K562 (cell line): ENCODE measurements at regions not wholly inside any gene's neighbourhood (a gene's known extent, or its start where the extent isn't known, plus 50 kb on each side); places are given as distances from the start of the nearest gene placed in this dataset.

Source experiments
- ATAC-seq: fragments of 200-7000 bp; cut with Tn5 transposase; 3 replicates; pipeline ENCODE4 v1.9.1; 2020; ENCODE audit warnings: moderate library complexity
- BruUV-seq: library from RNA; stranded (reverse); fragments of 400-500 nt; replicated peaks from 2 replicates; lab custom pipeline; 2021; lab: Mats Ljungman, UMichigan
- CTCF ChIA-PET: fragments of 300-600 bp; formaldehyde crosslinking; extraction: SDS; loops from one replicate; lab custom pipeline; 2021; ENCODE audit warnings: low intra/inter-chr PET ratio; lab: Yijun Ruan, JAX
- POLR2A ChIA-PET: fragments of 300-600, 350-650 bp; sonication (Branson Sonifier 250); formaldehyde crosslinking; extraction: SDS; loops from one replicate; lab custom pipeline; 2021; ENCODE audit warnings: antibody characterized with exemption, inconsistent platforms; lab: Yijun Ruan, JAX
- DNase-seq, 4 experiments: peaks; one replicate each; pipeline versions ENCODE4 v3.0.0 to v3.0.0-alpha.2; 2011 to 2018; ENCODE audit warnings: low spot score in 3 of 4, mixed read lengths in 3 of 4; ENCODE audit errors: extremely low read depth in 1 of 4
- FAIRE-seq: peaks from 2 replicates; lab custom pipeline; 2011; peaks lifted over from hg19 to GRCh38; lab: Jason Lieb, UNC
- H2AFZ ChIP-seq: 2 replicates; pipeline ENCODE4 v1.6.0; 2011; ENCODE audit warnings: low read depth, low read length, control low read depth, inconsistent platforms
- H3K27ac ChIP-seq: fragments of 200-600 bp; 3 replicates; pipeline ENCODE4 v1.8.0; 2011; ENCODE audit warnings: low read depth, mild to moderate bottlenecking, control low read depth, inconsistent platforms, low read length, moderate library complexity, mixed read lengths; ENCODE audit errors: extremely low read depth
- H3K27me3 ChIP-seq, 2 experiments: fragments of 300-600 bp in 1 of 2; 2 replicates in 1 of 2; 3 replicates in 1 of 2; pipeline versions ENCODE4 v1.6.0 to v1.8.0; 2011; ENCODE audit warnings: inconsistent platforms in 2 of 2, low read length in 2 of 2, mild to moderate bottlenecking in 1 of 2, mixed read lengths in 1 of 2, moderate library complexity in 1 of 2; ENCODE audit not compliant: control insufficient read depth in 2 of 2, insufficient read depth in 2 of 2
- H3K36me3 ChIP-seq: fragments of 300-600 bp; 3 replicates; pipeline ENCODE4 v1.8.0; 2011; ENCODE audit warnings: mild to moderate bottlenecking, low read length, inconsistent platforms; ENCODE audit not compliant: control insufficient read depth, insufficient read depth
- H3K4me1 ChIP-seq, 2 experiments: fragments of 200-600 bp in 1 of 2; replicated peaks in 1 of 2; 2 replicates in 1 of 2; 3 replicates in 1 of 2; pipeline versions ENCODE4 v1.5.1 to v1.8.0; 2011; ENCODE audit warnings: inconsistent platforms in 2 of 2, low read length in 2 of 2, mild to moderate bottlenecking in 1 of 2, mixed read lengths in 1 of 2, moderate library complexity in 1 of 2; ENCODE audit not compliant: control insufficient read depth in 2 of 2, insufficient read depth in 2 of 2
- H3K4me2 ChIP-seq: 2 replicates; pipeline ENCODE4 v1.6.1; 2011; ENCODE audit warnings: low read length, control low read depth, inconsistent platforms, mixed read lengths; ENCODE audit not compliant: insufficient read depth
- H3K4me3 ChIP-seq: fragments of 200-600 bp; sonication (generic), shearing (Covaris generic); 2 replicates; pipeline ENCODE4 v1.5.1; 2016; ENCODE audit warnings: control low read depth, inconsistent platforms
- H3K79me2 ChIP-seq: fragments of 200-600 bp; 3 replicates; pipeline ENCODE4 v1.8.0; 2011; ENCODE audit warnings: low read length, inconsistent platforms; ENCODE audit not compliant: control insufficient read depth, insufficient read depth
- H3K9ac ChIP-seq, 2 experiments: 2 replicates each; pipeline versions ENCODE4 v1.6.0 to v1.6.1; 2011; ENCODE audit warnings: low read depth in 2 of 2, low read length in 2 of 2, control low read depth in 1 of 2, inconsistent platforms in 1 of 2, mild to moderate bottlenecking in 1 of 2, mixed read lengths in 1 of 2; ENCODE audit not compliant: insufficient read depth in 1 of 2
- H3K9me1 ChIP-seq: one replicate; pipeline ENCODE4 v1.6.0; 2011; ENCODE audit warnings: inconsistent platforms, mild to moderate bottlenecking, low read length, moderate library complexity; ENCODE audit not compliant: control insufficient read depth, insufficient read depth
- H3K9me3 ChIP-seq: replicated peaks from 2 replicates; pipeline ENCODE4 v1.5.1; 2011; ENCODE audit warnings: low read depth, low read length, inconsistent platforms; ENCODE audit not compliant: control insufficient read depth, insufficient read depth
- H4K20me1 ChIP-seq: replicated peaks from 2 replicates; pipeline ENCODE4 v1.6.1; 2011; ENCODE audit warnings: low read length, inconsistent platforms, mixed read lengths; ENCODE audit not compliant: control insufficient read depth, insufficient read depth
- ASH1L ChIP-seq: fragments of 450-650 bp; IDR thresholded peaks from 2 replicates; pipeline ENCODE4 v1.6.1; 2018; ENCODE audit warnings: borderline replicate concordance, mild to moderate bottlenecking, low read depth; ENCODE audit not compliant: partially characterized antibody
- CBFB ChIP-seq: sonication (generic); formaldehyde crosslinking; IDR thresholded peaks from 2 replicates; pipeline ENCODE4 v1.4.0; 2020; ENCODE audit warnings: mild to moderate bottlenecking, missing genetic modification reagents
- CBX8 ChIP-seq: fragments of 200-600 bp; sonication (generic); IDR thresholded peaks from 2 replicates; pipeline ENCODE4 v1.6.1; 2012; ENCODE audit warnings: borderline replicate concordance, mixed run types, low read depth, mild to moderate bottlenecking, moderate library complexity, mixed read lengths, low read length, control low read depth, inconsistent platforms; ENCODE audit not compliant: poor library complexity, severe bottlenecking; ENCODE audit errors: extremely low read depth
- KLF1 ChIP-seq: fragments of 450-650 bp; IDR thresholded peaks from 2 replicates; pipeline ENCODE4 v1.6.1; 2016; ENCODE audit warnings: missing genetic modification characterization, missing compliant biosample characterization
- NCOA6 ChIP-seq: fragments of 450-650 bp; IDR thresholded peaks from 2 replicates; pipeline ENCODE4 v1.6.1; 2017; ENCODE audit warnings: mild to moderate bottlenecking
- OTX1 ChIP-seq: fragments of 450-650 bp; formaldehyde crosslinking; IDR thresholded peaks from 2 replicates; pipeline ENCODE4 v1.4.0; 2022; ENCODE audit warnings: mild to moderate bottlenecking
- RBM15 ChIP-seq: fragments of 200-400 bp; formaldehyde crosslinking; IDR thresholded peaks from 2 replicates; pipeline ENCODE4 v1.6.1; 2018; ENCODE audit warnings: mild to moderate bottlenecking, low read length, moderate library complexity; ENCODE audit not compliant: insufficient read depth
- SREBF1 ChIP-seq: fragments of 150-350 bp; IDR thresholded peaks from 2 replicates; pipeline ENCODE4 v1.6.1; 2014; ENCODE audit warnings: antibody characterized with exemption, low read depth, low read length, borderline replicate concordance
- U2AF2 ChIP-seq: fragments of 200-400 bp; formaldehyde crosslinking; optimal IDR thresholded peaks from 2 replicates; pipeline ENCODE3; 2017; ENCODE audit warnings: low read depth, mild to moderate bottlenecking, low read length
- UBTF ChIP-seq, 2 experiments: IDR thresholded peaks; 2 replicates each; pipeline ENCODE4 v1.6.1; 2012; ENCODE audit warnings: improper control_type of control experiment in 2 of 2, low read depth in 2 of 2, low read length in 2 of 2, borderline replicate concordance in 1 of 2
- ZNF518B ChIP-seq: fragments of 250-450 bp; sonication (Bioruptor Pico); IDR thresholded peaks from 2 replicates; pipeline ENCODE4 v1.5.0; 2021; ENCODE audit warnings: mild to moderate bottlenecking, moderate library complexity
- ZNF76 ChIP-seq: fragments of 250-450 bp; sonication (Bioruptor Pico); IDR thresholded peaks from 2 replicates; pipeline ENCODE4 v1.4.0; 2020; ENCODE audit warnings: mild to moderate bottlenecking, moderate library complexity, borderline replicate concordance
- WGBS: fragments of 100-300 bp; shearing (Covaris generic); methylation state at CpG from one replicate; pipeline ENCODE4 v1.1.6; 2016; ENCODE audit warnings: low coverage, mixed read lengths; ENCODE audit not compliant: insufficient coverage; ENCODE audit errors: missing lambda C conversion rate; 5-methylcytosine and 5-hydroxymethylcytosine counted together
- in situ Hi-C: fragments of 300-500 bp; cut with MboI; formaldehyde crosslinking; loops from 4 replicates; pipeline ENCODE4 v1.15.0; 2018; ENCODE audit warnings: inconsistent platforms, mixed read lengths
- intact Hi-C: fragments of 100-400 bp; cut with micrococcal nuclease; formaldehyde crosslinking; loops from 2 replicates; pipeline ENCODE4 v1.14.2; 2022

- Histone ChIP-seq H3K4me2 (no peak overlapping the region), H3K9ac (no peak overlapping the region), H2AFZ (no peak overlapping the region), H3K27ac (no peak overlapping the region), H3K79me2 (no peaks in the 10 kb centered on the region), H3K9me3 (no peaks in the 10 kb centered on the region), H3K4me3 (no peak overlapping the region), H3K9me1 (no peaks in the 10 kb centered on the region), H3K36me3 (no peaks in the 10 kb centered on the region), H3K4me1 (no peaks in the 10 kb centered on the region), H3K27me3 (no peaks in the 10 kb centered on the region), H4K20me1 (no peaks in the 10 kb centered on the region)
- ATAC-seq (no peak), DNase-seq (no peak), FAIRE-seq (no peak)
- intact Hi-C loops (no loop called here), in situ Hi-C loops (no loop called here)
- no TSS peak for BruUV-seq
- 11% methylated on average over 1 of the region's 1 CpG for WGBS
- POLR2A ChIA-PET = no interaction called here
- TF ChIP-seq CBX8 (no peak), RBM15 (no peak), ASH1L (no peak), UBTF (IDR thresholded peaks at IDR 0.05; ENCODE audit: borderline replicate concordance in 1 of 2, low read depth in 2 of 2, low read length in 2 of 2) (no peak), U2AF2 (no peak), CBFB (CRISPR knock-in tag) (no peak), ZNF76 (CRISPR knock-in tag) (no peak), SREBF1 (no peak), NCOA6 (no peak), OTX1 (CRISPR knock-in tag) (no peak), ZNF518B (no peak), KLF1 (tag) (no peak)
- CTCF ChIA-PET = no interaction called here
These were observed 103.5 kb downstream of the FMR1NB start for GRCh38 chrX:148084611-148085010.
